SK-N-SH (cell line): ENCODE measurements at regions not wholly inside any gene's neighbourhood (a gene's known extent, or its start where the extent isn't known, plus 50 kb on each side); places are given as distances from the start of the nearest gene placed in this dataset.

Source experiments
- CHD2 ChIP-seq: fragments of 150-350 bp; IDR thresholded peaks from 2 replicates; pipeline ENCODE4 v1.6.1; 2018; ENCODE audit warnings: low read length; ENCODE audit not compliant: partially characterized antibody
- EP300 ChIP-seq, 2 experiments: IDR thresholded peaks; 2 replicates each; pipeline versions ENCODE4 v1.4.0 to v1.6.1; 2012; ENCODE audit warnings: borderline replicate concordance in 1 of 2, low read depth in 1 of 2, low read length in 1 of 2
- EZH2phosphoT487 ChIP-seq: fragments of 200-600 bp; sonication (generic); IDR thresholded peaks from 2 replicates; pipeline ENCODE4 v1.6.1; 2017; ENCODE audit warnings: low read depth, mixed run types, mild to moderate bottlenecking, antibody characterized with exemption, moderate library complexity, borderline replicate concordance
- GABPA ChIP-seq: IDR thresholded peaks from 2 replicates; pipeline ENCODE4 v1.4.0; 2012; ENCODE audit warnings: low read depth, mild to moderate bottlenecking
- POLR2AphosphoS5 ChIP-seq: IDR thresholded peaks from 2 replicates; pipeline ENCODE4 v1.6.1; 2012; ENCODE audit warnings: low read depth, low read length
- RXRA ChIP-seq: IDR thresholded peaks from 2 replicates; pipeline ENCODE4 v1.4.0; 2012; ENCODE audit warnings: low read depth, mild to moderate bottlenecking, borderline replicate concordance
- SMC3 ChIP-seq: IDR thresholded peaks from 2 replicates; pipeline ENCODE4 v1.6.1; 2012; ENCODE audit warnings: low read depth, low read length, improper control_type of control experiment
- TAF1 ChIP-seq: IDR thresholded peaks from 2 replicates; pipeline ENCODE4 v1.6.1; 2012; ENCODE audit warnings: low read depth, mild to moderate bottlenecking, low read length, moderate library complexity, borderline replicate concordance
- YY1 ChIP-seq: IDR thresholded peaks from 2 replicates; pipeline ENCODE4 v1.4.0; 2012; ENCODE audit warnings: low read depth, mild to moderate bottlenecking
- TF ChIP-seq, protein P1 (sequence below): fragments of 200-600 bp; sonication (generic); IDR thresholded peaks from 2 replicates; pipeline ENCODE4 v1.6.1; 2017; ENCODE audit warnings: antibody characterized with exemption, mild to moderate bottlenecking, moderate library complexity
- TF ChIP-seq, protein P2 (sequence below): fragments of 150-350 bp; IDR thresholded peaks from 2 replicates; pipeline ENCODE4 v1.6.1; 2016; ENCODE audit warnings: mild to moderate bottlenecking, low read depth, low read length
- TF ChIP-seq, protein P3 (sequence below): IDR thresholded peaks from 2 replicates; pipeline ENCODE4 v1.6.1; 2012; ENCODE audit warnings: mild to moderate bottlenecking, low read depth, low read length, moderate library complexity

DNA sequence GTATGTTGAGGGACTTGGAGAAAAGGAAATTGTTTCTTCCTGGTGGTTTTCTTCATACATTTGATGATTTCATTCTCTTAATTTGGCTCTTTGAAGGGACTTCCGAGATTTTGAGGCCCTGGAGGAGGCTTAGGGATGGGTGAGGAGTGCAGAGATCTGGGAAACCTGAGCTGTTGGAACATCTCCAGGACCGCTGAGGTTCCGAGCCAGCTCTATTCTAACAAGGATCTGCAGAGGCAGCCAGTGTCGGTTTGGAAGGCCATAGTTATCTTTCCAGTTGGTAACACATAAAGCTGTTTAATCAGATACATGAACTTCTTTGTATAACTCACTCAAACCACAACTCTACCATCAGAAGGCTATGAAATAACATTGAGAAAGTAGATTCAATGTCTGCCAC lies 70.3 kb upstream of the UPP2 start:
- TF ChIP-seq, protein P1, sequence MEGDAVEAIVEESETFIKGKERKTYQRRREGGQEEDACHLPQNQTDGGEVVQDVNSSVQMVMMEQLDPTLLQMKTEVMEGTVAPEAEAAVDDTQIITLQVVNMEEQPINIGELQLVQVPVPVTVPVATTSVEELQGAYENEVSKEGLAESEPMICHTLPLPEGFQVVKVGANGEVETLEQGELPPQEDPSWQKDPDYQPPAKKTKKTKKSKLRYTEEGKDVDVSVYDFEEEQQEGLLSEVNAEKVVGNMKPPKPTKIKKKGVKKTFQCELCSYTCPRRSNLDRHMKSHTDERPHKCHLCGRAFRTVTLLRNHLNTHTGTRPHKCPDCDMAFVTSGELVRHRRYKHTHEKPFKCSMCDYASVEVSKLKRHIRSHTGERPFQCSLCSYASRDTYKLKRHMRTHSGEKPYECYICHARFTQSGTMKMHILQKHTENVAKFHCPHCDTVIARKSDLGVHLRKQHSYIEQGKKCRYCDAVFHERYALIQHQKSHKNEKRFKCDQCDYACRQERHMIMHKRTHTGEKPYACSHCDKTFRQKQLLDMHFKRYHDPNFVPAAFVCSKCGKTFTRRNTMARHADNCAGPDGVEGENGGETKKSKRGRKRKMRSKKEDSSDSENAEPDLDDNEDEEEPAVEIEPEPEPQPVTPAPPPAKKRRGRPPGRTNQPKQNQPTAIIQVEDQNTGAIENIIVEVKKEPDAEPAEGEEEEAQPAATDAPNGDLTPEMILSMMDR, result no peak
- TF ChIP-seq YY1 (no peak), GABPA (no peak), EP300 (IDR thresholded peaks at IDR 0.05; ENCODE audit: borderline replicate concordance in 1 of 2, low read depth in 1 of 2, low read length in 1 of 2) (no peak), CHD2 (no peak), TAF1 (no peak), RXRA (no peak), SMC3 (no peak), POLR2AphosphoS5 (no peak), EZH2phosphoT487 (no peak)
- TF ChIP-seq, protein P2, sequence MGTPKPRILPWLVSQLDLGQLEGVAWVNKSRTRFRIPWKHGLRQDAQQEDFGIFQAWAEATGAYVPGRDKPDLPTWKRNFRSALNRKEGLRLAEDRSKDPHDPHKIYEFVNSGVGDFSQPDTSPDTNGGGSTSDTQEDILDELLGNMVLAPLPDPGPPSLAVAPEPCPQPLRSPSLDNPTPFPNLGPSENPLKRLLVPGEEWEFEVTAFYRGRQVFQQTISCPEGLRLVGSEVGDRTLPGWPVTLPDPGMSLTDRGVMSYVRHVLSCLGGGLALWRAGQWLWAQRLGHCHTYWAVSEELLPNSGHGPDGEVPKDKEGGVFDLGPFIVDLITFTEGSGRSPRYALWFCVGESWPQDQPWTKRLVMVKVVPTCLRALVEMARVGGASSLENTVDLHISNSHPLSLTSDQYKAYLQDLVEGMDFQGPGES, result no peak
- TF ChIP-seq, protein P3, sequence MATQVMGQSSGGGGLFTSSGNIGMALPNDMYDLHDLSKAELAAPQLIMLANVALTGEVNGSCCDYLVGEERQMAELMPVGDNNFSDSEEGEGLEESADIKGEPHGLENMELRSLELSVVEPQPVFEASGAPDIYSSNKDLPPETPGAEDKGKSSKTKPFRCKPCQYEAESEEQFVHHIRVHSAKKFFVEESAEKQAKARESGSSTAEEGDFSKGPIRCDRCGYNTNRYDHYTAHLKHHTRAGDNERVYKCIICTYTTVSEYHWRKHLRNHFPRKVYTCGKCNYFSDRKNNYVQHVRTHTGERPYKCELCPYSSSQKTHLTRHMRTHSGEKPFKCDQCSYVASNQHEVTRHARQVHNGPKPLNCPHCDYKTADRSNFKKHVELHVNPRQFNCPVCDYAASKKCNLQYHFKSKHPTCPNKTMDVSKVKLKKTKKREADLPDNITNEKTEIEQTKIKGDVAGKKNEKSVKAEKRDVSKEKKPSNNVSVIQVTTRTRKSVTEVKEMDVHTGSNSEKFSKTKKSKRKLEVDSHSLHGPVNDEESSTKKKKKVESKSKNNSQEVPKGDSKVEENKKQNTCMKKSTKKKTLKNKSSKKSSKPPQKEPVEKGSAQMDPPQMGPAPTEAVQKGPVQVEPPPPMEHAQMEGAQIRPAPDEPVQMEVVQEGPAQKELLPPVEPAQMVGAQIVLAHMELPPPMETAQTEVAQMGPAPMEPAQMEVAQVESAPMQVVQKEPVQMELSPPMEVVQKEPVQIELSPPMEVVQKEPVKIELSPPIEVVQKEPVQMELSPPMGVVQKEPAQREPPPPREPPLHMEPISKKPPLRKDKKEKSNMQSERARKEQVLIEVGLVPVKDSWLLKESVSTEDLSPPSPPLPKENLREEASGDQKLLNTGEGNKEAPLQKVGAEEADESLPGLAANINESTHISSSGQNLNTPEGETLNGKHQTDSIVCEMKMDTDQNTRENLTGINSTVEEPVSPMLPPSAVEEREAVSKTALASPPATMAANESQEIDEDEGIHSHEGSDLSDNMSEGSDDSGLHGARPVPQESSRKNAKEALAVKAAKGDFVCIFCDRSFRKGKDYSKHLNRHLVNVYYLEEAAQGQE, result no peak
